ENCODE measurements at regions not wholly inside any gene's neighbourhood (a gene's known extent, or its start where the extent isn't known, plus 50 kb on each side); places are given as distances from the start of the nearest gene placed in this dataset.
A peak's percentile ranks its signal among the peaks of the same experiment; 100 is the strongest.

DNA sequence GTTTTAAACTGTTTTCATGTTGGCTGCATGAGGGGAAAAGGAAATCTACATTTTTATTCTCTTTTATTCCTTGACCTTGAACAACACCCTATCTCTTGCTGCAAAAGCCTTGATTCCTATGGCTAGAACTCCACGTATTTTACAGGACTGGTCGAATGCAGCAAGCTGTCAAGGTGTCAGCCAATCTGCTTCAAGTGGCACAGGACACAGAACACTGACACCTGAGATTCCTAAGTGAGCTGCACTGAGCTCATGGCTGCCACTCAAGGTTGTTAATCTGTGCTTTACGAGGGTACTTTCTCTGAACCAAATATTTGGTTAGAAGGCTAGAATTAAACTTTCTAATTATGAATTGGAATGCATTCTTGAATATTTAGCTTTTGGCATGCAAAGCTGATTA lies 349.7 kb upstream of the COBL start:
- DNase-seq (ENCODE audit: low spot score) = no peak

DNA sequence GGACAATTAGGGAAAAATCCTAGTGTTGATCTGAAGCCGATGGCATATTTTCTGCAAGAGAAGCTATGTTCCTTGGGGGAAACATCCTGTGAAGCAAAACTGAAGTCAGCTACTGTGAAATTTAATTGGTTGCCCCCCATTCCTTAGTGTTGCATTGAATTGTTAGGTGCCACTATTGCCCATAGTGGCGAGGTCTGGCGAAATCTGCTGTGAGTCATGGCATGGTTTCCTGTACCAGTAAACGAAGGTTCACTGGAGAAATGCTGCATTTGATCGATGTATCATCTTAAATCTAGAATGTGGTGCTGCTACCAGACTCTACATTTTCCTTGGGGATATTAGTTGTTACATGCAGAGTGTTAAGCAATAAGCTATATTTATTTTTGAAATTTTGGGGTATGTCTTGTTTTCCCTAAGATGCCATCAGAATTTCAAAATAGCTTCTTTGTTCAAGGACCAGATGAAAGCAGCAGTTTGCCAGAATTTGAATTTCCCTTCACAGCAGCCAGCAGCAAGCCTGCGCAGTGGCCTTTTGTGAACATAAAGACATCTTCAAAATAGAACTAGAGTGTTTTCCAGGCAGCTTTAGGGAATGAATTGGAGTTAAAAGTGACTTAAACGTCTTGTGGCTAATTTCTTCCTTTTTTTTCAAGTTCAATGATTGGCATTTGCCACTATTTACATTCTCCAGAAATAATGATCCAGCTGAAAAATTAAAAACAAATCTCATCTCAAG lies 348.6 kb upstream of the COBL start:
- DNase-seq (ENCODE audit: low spot score) = no peak

DNA sequence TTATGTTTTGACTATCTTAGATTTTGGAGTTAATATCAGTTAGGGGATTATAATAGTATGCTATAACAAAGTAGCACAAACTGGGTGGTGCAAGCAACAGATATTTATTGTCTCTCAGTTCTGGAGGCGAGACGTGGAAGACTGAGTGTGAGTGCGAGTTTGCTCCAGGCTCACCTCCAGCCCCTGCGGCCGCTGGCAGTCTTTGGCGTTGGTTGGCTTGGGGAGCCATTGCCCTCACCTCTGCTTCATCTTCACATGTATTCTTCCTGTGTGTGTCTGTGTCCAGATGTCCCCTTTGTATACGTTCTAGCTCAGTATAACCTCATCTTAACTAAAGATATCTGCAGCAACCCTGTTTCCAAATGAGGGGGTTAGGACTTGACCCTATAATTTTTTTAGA lies 343.9 kb upstream of the COBL start:
- DNase-seq (ENCODE audit: low spot score) = no peak

DNA sequence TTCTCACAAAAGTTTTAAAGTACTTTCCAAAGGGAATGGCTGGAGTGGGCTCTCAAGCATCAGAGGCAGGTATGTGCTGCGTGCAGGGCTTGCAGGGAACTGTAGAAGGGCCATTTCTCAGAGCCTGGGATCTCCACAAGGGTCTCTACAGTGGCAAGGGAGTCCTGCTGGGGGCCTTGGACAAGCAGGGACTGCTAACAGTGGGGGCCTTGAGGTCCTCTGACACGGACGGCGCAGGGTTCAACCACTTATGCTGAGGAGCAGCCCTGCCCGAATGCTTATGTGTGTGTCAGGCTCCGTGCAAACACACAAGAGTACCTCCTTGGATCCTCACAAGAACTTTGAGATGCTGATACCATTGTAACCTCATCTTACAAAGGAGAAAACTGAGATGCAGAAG lies 342.1 kb upstream of the COBL start:
- no peak for DNase-seq (ENCODE audit: low spot score)

DNA sequence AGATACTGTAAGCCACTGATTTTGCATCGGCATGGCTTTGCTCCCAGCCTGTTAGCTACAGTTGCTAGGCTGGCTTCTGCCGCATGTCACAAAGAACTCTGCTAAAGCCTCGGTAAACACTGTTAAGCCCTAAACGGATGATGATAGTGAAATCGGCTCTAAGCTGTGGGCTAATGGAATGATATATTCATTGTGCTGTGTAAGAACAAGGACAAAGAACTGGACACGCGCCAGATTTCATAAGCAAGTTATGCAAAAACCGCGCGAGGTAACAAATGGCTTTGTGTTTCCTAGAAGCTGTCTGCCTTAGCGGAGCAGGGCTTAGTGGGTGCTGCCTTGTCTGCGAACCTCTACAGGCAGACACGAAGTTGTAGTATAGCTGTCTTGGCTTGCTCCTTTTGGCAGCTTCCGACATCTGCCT lies 331.3 kb upstream of the COBL start:
- DNase-seq (ENCODE audit: low spot score) = no peak

DNA sequence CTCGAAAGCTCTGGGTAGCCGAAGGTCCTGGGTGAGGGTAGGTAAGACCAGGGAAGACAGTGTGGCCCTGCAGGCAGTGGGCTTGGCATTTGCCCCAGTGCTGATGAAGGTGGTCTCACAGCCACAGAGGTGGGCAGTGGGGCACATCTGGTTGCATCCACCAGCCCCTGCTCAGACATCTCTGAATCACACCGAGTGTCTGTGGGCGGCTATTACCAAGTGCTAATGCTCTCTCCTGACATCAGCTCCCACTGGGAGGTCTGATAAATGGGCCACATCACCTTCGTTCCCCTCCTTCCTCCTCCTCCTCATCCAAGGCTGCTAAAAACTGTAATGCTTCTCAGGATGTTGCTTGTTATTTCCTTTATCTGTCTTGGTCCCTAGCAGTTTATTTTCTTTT lies 330.9 kb upstream of the COBL start:
- no peak for DNase-seq (ENCODE audit: low spot score)

DNA sequence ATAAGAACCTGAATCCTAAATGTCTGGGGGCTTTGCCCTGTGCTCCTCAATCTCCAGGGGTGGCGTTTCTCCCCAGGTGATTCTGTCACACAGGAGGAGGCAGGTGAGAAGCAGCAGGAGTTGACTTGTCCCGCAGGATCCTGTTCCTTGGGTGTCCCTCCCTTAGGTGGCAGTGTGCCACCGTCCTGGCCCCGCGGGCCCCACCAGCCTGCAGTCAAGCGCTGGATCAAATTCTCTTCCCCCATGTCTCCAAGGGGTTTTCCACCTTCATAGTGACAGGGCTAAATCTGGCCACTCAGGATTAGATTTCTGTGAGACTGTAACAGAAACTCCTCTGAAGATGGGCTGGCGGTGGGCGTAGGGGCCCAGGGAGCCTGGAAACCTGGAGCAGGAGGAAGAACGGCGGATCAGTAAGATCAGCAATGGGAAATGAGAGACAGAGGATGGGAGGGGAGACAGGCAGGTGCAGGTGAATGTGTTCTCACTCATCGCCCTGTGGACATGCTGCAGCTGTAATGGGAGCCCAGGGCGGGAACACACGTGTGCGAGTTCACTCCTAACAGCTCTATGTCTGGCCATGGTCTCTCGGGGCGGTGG lies 329.2 kb upstream of the COBL start:
- DNase-seq (ENCODE audit: low spot score) = no peak

DNA sequence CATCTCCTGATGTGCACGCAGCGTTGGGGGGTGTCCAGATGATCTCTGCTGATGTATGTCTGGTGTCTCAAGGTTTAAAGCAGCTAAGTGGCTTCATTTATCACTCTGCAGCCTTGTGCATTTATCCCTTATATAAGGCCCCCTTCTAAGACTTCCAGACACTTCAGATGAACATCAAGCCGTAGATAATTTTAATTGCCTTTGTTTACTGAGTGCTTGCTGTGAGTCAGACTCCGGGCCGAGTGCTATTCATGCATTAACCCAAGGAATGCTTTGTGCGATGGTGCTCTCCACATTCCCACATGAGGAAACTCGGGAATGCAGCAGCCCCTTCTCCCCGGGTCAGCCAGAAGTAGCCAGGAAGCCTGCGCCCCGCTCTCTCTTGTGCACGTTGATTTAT lies 328.6 kb upstream of the COBL start:
- DNase-seq (ENCODE audit: low spot score) = no peak

DNA sequence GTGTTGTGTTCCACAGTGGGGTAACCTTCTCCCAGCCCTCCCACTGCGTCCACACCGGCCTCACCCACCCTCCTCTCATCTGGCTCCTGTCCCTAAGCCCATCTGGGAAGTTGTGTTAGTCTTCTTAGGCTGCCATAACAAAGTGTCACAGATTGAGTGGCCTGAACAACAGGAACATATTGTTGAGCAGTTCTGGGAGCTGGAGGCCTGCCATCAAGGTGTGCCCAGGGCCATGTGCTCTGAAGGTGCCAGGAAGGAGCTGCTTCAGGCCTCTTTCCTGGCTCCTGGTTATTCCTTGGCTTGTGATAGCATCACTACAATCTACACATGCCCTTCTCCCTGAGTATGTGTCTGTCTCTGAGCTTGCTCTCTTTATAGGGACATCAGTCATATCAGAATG lies 327.6 kb upstream of the COBL start:
- no peak for DNase-seq (ENCODE audit: low spot score)

DNA sequence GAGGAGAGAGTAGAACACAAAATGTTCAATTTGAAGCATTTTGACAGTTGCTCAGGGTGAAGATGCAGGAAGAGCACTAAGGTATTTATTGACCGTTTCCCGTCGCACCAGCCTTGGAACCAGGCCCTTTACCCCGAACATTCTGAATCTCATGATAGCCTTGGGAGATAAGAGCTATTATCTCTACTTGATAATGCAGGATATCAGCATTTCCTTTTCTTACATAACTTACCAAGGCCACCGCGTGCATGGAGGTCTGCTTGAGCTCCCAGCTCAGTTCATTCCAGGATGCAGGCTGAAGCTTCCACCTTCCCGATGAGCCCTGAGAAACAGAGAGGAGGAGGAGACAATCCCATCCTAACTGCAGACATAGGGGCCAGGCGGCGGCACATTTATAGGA lies 324.2 kb upstream of the COBL start:
- no peak for DNase-seq (ENCODE audit: low spot score)

DNA sequence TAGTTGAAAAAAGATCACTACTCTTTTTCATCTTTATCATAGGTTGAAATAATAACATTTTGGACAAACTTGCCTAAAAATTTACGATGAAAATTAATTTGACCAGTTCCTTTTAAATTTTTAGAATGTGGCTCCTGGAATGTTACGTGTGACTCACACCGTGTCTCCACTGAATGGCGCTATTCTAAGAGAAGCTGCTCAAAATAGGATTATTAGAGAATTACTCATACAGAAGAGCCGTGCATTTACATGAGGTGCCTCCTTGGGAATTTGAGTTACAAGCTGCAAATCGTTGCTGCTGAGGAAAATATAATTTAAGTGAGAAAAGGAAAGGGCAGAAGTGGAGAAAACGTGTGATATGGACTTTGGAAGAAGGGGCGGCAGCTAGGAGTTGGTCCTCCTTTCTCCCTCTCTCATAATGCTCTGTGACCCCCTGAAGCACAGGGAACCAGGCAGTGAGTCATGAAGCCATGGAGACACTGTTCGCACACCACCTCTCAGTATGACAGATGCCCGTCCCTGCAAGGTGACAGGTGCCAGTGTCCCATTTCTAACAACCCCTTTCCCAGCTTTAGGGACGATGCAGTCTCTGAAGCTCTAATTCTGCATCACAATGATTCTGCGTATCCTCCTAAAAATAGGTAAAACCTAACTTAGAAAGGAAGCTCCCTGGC lies 323.2 kb upstream of the COBL start:
- DNase-seq (ENCODE audit: low spot score) = peak; percentile 48

DNA sequence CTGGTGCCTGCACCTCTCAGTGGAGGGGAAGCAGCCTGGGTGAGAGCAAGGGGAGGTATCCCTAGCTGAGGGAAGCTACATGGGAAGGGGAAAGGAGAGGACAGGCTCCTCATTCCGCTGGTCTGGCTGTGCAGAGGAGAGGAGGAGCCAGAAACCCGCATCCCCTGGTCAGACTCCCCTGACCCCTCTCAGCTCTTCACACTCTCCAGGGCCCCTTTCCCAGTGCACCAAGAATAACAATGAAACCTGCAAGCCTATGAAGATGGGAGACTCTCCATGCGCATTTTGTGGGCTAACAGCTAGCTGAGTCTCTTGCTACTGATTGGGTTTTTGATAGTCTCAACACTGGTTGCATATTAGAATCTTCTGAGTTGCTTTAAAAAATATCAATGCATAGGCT lies 319.9 kb upstream of the COBL start:
- DNase-seq (ENCODE audit: low spot score) = no peak

DNA sequence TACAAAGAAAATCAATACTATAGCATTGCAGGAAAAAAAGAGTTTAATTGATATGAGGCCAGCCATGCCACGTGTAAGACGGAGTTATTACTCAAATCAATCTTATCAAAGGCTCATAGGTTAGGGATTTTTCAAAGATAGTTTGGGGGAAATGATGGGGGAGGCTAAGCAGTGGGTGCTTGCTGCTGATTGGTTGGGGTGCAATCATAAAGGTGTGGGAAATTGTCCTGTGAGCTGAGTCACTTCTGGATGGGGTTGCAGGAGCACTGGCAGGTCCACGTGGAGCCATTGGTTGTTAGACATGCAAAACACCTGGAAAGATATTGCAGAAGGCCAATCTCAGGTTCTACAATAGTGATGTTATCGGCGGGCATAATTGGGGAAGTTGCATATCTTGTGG lies 319.2 kb upstream of the COBL start:
- DNase-seq (ENCODE audit: low spot score) = no peak

DNA sequence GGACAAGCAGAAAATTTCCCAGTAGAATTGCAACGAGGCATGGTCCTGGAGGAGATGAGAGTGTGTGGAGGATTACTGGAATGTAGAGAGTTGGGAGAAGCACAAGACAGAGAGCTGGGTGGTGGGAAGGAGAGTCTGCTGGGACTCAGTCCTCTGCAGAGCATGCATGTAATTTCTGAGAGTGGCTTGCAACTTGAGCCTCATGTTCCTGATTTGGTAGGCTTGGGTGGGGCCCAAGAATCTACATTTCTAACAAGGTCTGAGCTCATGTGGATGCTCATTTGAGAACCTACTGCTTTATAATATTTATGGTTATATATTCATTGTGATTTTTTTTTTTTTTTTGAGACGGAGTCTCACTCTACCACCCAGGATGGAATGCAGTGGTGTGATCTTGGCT lies 317.9 kb upstream of the COBL start:
- DNase-seq (ENCODE audit: low spot score) = no peak

DNA sequence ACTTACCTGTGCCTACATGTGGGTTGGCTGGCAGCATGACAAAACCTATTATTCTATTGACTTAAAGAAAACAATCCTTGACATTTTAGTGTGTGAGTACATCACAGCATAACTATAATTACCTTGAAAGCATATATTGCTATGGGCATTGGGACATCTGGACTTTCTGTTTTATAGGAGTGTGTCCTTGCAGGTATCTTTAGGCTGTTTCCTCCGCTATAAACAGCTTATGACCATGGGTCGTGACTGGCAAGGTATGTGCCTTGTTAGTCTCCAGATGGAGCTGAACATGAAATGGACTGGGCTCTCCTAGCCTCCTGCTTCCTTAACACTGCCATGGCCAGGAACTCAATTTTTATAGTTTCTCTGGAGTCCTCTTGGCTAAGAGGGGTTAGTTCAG lies 317.4 kb upstream of the COBL start:
- DNase-seq (ENCODE audit: low spot score) = no peak

DNA sequence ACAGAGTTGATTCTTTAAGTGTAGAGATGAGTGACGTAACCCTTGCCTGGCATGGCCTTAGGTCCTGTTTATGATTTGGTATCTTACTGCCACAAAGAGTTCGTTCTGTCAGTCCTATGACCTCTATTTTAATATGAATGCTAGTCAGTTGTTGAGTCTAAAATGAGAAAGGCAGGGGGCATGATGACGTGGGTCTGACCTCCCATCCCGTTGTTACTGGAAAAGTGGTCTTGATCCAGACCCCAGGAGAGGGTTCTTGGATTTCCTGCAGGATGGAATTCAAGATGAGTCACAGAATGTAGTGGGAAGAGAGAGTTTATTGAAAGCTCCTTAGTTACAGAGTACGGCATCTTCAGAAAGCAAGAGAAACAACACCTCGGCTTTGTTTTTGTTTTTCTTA lies 317.0 kb upstream of the COBL start:
- no peak for DNase-seq (ENCODE audit: low spot score)

DNA sequence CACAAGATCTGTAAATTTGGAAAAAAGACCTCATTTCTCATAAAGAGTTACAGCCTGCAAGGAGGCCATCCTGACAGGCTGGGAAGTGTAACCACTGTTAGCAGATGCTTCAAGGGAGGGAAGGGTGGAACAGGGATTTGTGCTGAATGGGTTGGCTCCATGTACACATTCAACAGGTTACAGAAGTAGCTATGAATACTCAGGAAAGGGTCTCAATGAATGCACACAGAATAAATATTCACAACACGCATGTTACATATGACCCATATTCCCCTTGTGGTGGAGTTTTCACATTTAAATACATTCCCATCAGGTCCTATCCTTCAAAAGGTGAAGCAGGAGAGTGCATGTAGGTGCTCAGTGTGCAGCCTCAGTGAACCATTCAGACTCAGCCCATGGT lies 316.4 kb upstream of the COBL start:
- DNase-seq (ENCODE audit: low spot score) = no peak

DNA sequence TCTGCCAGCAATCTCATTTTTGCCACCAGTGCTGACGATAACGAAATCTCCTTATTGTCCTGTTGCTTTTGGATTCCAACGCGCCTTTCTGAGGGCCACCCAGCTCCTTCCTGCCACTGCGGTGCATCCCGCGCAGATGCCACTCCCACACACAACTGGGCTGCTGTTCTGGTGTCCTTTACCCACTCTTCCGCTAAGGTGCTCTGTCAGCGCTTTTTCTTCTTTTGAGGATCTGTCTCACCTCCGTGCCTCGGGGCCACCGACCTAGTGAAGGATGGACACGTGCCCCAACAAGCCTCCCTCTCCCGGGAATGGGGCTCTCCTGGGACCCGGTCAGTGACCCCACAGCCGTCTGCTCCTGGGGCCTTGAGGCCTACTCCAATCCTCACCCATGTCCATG lies 314.3 kb upstream of the COBL start:
- no peak for DNase-seq (ENCODE audit: low spot score)

DNA sequence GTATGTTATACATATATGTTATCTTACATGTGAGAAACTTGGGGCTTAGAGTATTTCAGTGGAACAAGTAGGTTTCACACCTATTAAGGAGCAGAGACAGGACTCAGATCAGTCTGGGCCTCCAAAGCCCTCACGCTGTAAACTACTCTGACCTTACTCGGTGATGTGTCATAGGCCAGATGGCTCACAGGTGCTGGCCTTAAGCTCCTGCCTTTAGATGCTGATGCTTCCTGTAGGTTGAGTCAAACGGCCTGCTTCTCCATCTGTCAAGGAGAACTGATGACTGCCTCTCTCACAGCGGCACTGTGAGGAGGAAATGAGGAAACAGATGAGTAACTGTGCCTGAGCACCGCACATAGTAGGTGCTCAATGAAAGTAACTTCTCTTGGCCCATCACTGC lies 312.6 kb upstream of the COBL start:
- DNase-seq (ENCODE audit: low spot score) = peak; percentile 58

DNA sequence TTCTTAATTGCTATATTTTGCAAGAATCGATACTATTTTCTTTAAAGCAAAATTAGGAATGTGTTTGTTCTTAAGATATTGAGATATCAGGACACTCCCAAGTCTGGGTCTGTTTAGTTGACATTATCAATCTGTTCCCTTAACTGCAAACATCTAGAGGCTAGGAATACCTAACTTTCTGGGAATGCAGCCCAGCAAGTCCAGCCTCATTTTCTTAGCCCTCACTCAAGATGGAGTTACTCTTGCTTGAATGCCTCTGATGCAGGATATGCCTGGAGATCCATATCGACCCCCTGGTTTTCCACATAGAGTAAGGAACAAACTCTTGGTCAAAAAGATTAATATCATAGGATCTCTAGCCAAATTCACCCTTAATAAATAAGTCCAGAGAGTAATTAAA lies 305.3 kb upstream of the COBL start:
- DNase-seq (ENCODE audit: low spot score) = no peak

DNA sequence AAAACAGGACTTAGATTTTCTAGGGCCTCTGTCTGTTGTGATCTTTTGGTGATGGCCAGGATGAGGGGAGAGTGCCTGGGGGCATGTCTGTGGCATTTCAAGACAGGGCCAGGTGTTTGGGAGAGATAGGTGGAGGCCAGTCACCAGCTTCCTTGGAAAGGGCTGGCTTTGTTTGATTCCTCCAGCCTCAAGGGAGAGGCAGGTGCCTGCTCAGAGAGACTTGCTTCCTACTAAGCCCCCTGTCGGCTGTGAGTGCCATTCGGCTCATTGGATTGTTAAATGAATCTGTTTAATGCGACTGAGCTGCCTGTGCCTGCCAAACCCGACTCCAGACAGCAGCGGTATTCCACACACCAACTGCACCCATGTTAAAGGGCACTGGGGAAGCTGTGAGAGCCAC lies 304.1 kb upstream of the COBL start:
- no peak for DNase-seq (ENCODE audit: low spot score)

DNA sequence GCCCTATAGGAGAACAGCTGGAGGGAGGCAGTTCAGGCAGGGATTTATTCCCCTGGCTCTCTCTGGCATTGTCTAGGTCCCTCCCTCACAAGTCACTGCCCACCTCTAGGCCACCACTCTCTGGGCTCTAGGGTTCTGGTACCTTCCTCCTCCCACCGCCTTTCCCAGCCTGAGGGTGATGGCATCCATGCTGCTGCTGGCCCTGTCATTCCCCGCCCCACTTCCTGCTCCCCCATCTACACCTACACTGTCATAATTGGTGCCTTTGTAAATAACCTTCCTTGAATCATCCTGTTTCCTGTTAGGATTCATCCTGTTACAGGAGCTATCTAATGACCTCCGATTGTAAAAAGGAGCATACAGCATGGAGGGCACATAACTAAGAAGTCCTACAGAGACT lies 303.3 kb upstream of the COBL start:
- no peak for DNase-seq (ENCODE audit: low spot score)

DNA sequence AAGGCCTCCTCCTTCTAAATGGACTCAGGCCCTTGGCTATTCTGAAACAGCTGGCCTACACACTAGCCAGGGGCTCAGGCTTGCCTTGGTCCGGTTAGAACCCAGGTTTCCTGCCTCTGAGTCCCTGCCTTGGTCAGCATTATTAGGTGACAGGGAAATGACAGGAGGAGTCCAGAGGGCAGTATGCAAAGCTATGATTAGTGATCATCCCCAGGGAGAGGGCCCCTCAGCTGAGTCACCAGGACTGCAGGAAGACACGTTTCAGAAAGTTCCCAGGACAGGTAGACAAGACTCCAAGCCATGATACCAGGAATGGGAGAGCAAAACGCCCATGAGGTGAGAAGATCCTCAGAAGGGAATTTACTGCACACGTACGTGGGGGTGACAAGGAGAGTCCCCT lies 301.1 kb upstream of the COBL start:
- DNase-seq (ENCODE audit: low spot score) = no peak

DNA sequence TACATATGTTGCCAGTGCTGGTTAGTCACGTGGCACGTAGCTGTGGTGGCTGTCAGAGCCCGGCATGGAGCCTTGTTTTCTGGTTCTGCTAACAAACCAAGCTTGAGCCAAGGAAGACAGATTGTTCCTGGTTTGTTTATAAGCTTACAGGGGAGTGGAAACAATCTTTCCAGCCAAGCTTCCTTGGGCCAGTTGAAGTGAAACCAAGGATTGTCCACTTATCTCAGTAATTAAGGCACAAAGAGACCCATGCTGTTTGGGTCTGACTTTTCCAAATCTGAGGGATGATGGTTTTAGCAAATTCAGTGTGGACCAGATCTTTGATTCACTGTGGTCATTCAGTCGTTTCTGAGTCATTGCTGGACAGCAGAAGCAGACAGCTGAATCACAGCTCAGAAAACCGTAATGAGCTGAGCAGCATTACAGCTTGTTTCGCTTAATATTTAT lies 297.3 kb upstream of the COBL start:
- DNase-seq (ENCODE audit: low spot score) = peak; percentile 18

Data from RKO (cell line).